ENCODE measurements at regions not wholly inside any gene's neighbourhood (a gene's known extent, or its start where the extent isn't known, plus 50 kb on each side); places are given as distances from the start of the nearest gene placed in this dataset.

DNA sequence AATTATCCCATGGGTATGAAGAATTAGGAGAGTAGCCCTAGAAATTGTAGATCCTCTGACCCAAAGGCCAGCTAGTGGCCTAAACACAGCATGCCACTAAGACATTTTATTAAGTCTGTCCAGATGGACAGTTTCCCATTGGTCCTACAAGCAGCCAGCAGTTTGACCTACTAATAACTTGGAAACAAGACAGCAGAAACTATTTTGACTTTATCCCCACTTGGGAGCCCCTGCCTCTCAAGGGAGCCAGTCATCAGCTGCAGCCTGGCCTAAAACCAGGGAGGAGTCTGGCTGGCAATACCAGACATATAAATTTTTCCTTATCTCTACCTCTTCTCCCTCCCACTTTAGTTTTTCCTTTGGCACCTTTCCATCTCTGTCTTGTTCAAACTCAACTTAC is 222.6 kb upstream of the KCTD3 start:
- no peak overlapping the region for H3K4me3 ChIP-seq (ENCODE audit: low read depth, low read length)
- DNase-seq (ENCODE audit: low read depth) = no peak
- no peak for TF ChIP-seq CTCF (IDR thresholded peaks at IDR 0.05; ENCODE audit: insufficient read depth, low read depth, low read length)

DNA sequence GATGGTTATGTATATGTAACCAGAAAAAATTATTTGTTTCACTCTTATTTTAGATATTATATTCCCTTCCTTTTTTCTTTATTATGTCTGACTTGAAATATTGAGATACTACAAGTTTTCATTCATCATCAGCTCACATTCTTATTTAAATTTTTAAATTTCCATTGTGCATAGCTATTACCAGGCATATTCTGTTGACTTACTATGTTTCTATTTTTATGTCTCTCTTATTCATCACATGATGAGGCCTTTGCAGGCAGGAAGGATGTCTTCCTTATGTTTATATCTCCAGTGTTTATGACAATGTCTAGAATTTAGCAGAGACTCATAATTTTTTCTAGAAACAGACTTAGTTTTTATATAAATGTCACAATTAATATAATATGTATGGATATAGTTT is 221.9 kb upstream of the KCTD3 start:
- no peak for DNase-seq (ENCODE audit: low read depth)
- H3K4me3 ChIP-seq (ENCODE audit: low read depth, low read length) = no peak overlapping the region
- TF ChIP-seq CTCF (IDR thresholded peaks at IDR 0.05; ENCODE audit: insufficient read depth, low read depth, low read length) = no peak

- no peak for TF ChIP-seq CTCF (IDR thresholded peaks at IDR 0.05; ENCODE audit: insufficient read depth, low read depth, low read length)
- no peak for DNase-seq (ENCODE audit: low read depth)
- H3K4me3 ChIP-seq (ENCODE audit: low read depth, low read length) = no peak overlapping the region
These were observed 221.3 kb upstream of the KCTD3 start for GRCh38 chr1:215345766-215346165.

DNA sequence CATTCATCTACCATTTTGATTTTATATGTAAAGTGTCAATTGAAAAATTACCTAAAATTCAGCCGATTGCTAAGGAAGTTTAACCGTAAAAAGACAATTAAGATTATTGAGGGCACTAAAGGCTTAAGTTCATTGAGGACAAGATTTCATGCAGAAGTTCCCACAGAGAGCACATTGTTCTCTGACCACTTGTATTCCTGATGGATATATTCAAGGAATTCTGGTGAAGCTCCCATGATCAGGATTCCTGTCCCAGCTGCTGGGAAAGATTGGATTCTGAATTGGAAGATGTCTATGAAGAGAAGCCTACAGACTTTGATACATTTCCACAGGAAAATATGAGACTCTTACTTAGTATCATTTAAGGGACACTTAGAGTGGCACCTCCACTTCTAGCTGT is 209.2 kb upstream of the KCTD3 start:
- no peak for DNase-seq (ENCODE audit: low read depth)
- H3K4me3 ChIP-seq (ENCODE audit: low read depth, low read length) = no peak overlapping the region
- no peak for TF ChIP-seq CTCF (IDR thresholded peaks at IDR 0.05; ENCODE audit: insufficient read depth, low read depth, low read length)

DNA sequence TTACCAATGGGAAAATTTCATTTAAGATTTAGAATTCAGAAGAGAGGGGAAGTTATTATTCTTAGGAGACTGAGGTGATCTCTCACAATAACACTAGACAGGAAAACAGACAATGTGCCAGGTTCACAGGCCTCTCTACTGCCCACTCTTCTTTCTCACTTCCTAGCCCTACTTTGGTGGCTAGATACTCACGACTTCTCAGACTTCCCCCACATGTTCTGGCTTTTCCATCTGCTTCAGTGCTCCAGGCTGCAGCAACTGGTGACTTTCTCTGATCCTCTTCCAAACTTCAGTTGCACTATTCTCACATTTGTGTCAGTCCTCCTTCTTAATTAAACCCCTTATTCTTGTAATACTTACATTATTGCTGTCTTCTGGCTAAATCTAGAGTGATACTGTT is 208.7 kb upstream of the KCTD3 start:
- H3K4me3 ChIP-seq (ENCODE audit: low read depth, low read length) = no peak overlapping the region
- DNase-seq (ENCODE audit: low read depth) = no peak
- no peak for TF ChIP-seq CTCF (IDR thresholded peaks at IDR 0.05; ENCODE audit: insufficient read depth, low read depth, low read length)

GRCh38 chr1:215360031-215360430 is 207.1 kb upstream of the KCTD3 start:
- no peak overlapping the region for H3K4me3 ChIP-seq (ENCODE audit: low read depth, low read length)
- no peak for TF ChIP-seq CTCF (IDR thresholded peaks at IDR 0.05; ENCODE audit: insufficient read depth, low read depth, low read length)
- no peak for DNase-seq (ENCODE audit: low read depth)

- TF ChIP-seq CTCF (IDR thresholded peaks at IDR 0.05; ENCODE audit: insufficient read depth, low read depth, low read length) = no peak
- H3K4me3 ChIP-seq (ENCODE audit: low read depth, low read length) = no peak overlapping the region
- DNase-seq (ENCODE audit: low read depth) = no peak
These were observed 206.3 kb upstream of the KCTD3 start for GRCh38 chr1:215360758-215361157.

Data from fibroblast of villous mesenchyme (primary cell).